Activated CD8-positive, alpha-beta T cell treated with anti-CD3 and anti-CD28 coated beads for 36 hours (primary cell): ENCODE measurements at regions not wholly inside any gene's neighbourhood (a gene's known extent, or its start where the extent isn't known, plus 50 kb on each side); places are given as distances from the start of the nearest gene placed in this dataset.

Experiments used
- ATAC-seq: fragments of 200-7000 bp; cut with Tn5 transposase; one replicate; pipeline ENCODE4 v1.10.0; 2021; ENCODE audit warnings: mild to moderate bottlenecking, moderate library complexity
- CTCF ChIA-PET: fragments of 350-600 bp; sonication (Branson Sonifier 250); formaldehyde crosslinking; loops from one replicate; lab custom pipeline; 2021; ENCODE audit warnings: antibody characterized with exemption; lab: Charles Lee
- POLR2A ChIA-PET: fragments of 350-600 bp; sonication (Branson Sonifier 250); formaldehyde crosslinking; loops from one replicate; lab custom pipeline; 2021; ENCODE audit warnings: antibody characterized with exemption; lab: Charles Lee
- DNase-seq: peaks from one replicate; pipeline ENCODE4 v3.0.0-alpha.2; 2020
- H3K27ac Mint-ChIP-seq: one replicate; pipeline ENCODE4 v1.8.0; 2021; ENCODE audit warnings: mild to moderate bottlenecking, mixed read lengths
- H3K27me3 Mint-ChIP-seq: one replicate; pipeline ENCODE4 v1.8.0; 2021; ENCODE audit warnings: mixed read lengths
- H3K36me3 Mint-ChIP-seq: one replicate; pipeline ENCODE4 v1.8.0; 2021; ENCODE audit warnings: low read depth, mixed read lengths
- H3K4me1 Mint-ChIP-seq: one replicate; pipeline ENCODE4 v1.8.0; 2021; ENCODE audit warnings: low read depth, mixed read lengths
- H3K4me3 Mint-ChIP-seq: one replicate; pipeline ENCODE4 v1.8.0; 2021; ENCODE audit warnings: mild to moderate bottlenecking, moderate library complexity, mixed read lengths
- H3K9me3 Mint-ChIP-seq: one replicate; pipeline ENCODE4 v1.8.0; 2021; ENCODE audit warnings: mixed read lengths
- intact Hi-C: fragments of 100-400 bp; cut with micrococcal nuclease; formaldehyde crosslinking; loops from one replicate; pipeline ENCODE4 v1.10.0; 2022
- TF ChIP-seq, protein P1 (sequence below): fragments of 200-600 bp; IDR thresholded peaks from one replicate; pipeline ENCODE4 v1.8.0; 2022; ENCODE audit warnings: antibody characterized with exemption, mild to moderate bottlenecking

DNA sequence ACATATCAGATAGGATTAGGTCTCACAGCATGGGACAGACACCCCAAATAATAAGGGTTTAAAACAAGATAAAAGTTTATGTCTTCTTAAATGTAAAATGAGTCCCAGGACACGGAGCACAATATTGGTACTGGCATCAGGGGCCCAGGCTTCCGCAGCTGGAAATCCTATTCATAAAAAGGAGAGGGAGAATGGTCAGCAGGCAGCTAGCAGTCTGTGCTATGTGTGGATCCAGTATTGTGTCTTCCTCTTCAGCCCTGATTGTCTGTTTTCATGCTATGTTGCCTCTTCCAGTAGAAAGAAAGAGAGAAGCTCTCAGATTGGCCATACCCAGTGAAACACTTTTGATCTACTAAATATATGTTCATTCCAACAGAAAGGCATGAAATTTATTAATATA is 319.3 kb upstream of the SLCO3A1 start:
- ChIA-PET POLR2A (interaction anchor here (0.7 kb wide), 1 partner anchor 21 kb away, joined by 3 read pairs; no protein-coding TSS in a partner anchor), CTCF (no interaction called here)
- TF ChIP-seq, protein P1, sequence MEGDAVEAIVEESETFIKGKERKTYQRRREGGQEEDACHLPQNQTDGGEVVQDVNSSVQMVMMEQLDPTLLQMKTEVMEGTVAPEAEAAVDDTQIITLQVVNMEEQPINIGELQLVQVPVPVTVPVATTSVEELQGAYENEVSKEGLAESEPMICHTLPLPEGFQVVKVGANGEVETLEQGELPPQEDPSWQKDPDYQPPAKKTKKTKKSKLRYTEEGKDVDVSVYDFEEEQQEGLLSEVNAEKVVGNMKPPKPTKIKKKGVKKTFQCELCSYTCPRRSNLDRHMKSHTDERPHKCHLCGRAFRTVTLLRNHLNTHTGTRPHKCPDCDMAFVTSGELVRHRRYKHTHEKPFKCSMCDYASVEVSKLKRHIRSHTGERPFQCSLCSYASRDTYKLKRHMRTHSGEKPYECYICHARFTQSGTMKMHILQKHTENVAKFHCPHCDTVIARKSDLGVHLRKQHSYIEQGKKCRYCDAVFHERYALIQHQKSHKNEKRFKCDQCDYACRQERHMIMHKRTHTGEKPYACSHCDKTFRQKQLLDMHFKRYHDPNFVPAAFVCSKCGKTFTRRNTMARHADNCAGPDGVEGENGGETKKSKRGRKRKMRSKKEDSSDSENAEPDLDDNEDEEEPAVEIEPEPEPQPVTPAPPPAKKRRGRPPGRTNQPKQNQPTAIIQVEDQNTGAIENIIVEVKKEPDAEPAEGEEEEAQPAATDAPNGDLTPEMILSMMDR: no peak
- ATAC-seq: no peak
- no peaks in the 10 kb centered on the region for H3K9me3 Mint-ChIP-seq
- intact Hi-C loops: no loop called here
- H3K36me3 Mint-ChIP-seq: no peaks in the 10 kb centered on the region
- no peak for DNase-seq
- peaks cover 8% of the 10 kb centered on the region for H3K4me1 Mint-ChIP-seq
- H3K4me3 Mint-ChIP-seq: no peak overlapping the region
- H3K27me3 Mint-ChIP-seq: no peaks in the 10 kb centered on the region
- no peak overlapping the region for H3K27ac Mint-ChIP-seq

DNA sequence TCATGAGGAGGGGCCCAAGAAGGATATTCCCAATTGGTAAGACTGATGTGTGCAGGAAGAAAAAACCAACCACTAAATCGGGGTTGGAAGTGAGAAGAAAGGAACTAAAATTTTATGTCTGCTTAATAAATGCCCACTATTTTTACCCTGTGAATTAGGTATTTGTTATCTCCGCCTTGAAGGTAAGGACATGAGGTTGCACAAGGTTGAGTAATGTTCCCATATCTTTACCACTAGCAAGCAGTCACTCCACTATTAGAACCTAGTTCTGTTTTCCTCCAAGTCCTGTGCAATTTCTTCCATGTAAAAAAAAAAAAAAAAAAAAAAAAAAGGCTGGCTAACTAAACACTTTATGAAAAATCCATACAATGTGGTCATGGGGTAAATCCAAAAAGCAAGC is 318.5 kb upstream of the SLCO3A1 start:
- no peak for ATAC-seq
- H3K4me3 Mint-ChIP-seq: no peak overlapping the region

DNA sequence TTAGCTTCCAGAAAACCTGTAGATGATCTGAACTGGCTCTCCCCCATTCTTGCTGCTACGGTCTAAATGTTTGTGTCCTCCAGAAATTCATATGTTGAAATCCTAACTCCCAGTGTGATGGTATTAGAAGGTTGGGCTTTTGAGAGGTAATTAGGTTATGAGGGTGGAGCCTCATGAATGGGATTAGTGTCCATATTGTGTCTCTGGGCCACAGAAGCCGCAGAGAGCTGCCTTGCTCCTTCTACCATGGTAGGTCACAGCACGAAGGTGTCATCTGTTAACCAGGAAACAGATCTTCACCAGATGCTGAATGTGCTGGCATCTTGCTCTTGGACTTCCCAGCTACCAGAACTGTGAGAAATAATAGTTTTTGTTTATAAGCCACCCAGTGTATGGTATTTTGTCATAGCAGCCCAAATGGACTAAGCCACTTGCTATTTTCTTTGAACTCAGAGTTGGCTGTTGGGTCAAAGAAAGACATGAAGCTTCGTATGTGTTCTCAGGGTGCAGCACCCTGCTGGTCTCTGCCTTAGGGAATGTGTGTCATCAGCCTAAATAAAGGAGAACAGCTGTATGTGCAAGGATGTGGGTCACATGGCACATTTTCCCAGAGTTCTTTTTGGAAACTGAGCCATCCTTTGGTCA is 317.5 kb upstream of the SLCO3A1 start:
- H3K36me3 Mint-ChIP-seq: no peaks in the 10 kb centered on the region
- no peaks in the 10 kb centered on the region for H3K4me1 Mint-ChIP-seq
- TF ChIP-seq, protein P1: no peak
- H3K27ac Mint-ChIP-seq: no peak overlapping the region
- POLR2A ChIA-PET: no interaction called here
- no peaks in the 10 kb centered on the region for H3K27me3 Mint-ChIP-seq
- no peak for ATAC-seq
- CTCF ChIA-PET: no interaction called here
- no peak for DNase-seq
- no peak overlapping the region for H3K4me3 Mint-ChIP-seq
- H3K9me3 Mint-ChIP-seq: no peaks in the 10 kb centered on the region
- intact Hi-C loops: no loop called here

More for the DNA sequence above, 318.5 kb upstream of the SLCO3A1 start:
- POLR2A ChIA-PET: interaction anchor here (0.7 kb wide), 1 partner anchor 22 kb away, joined by 3 read pairs; no protein-coding TSS in a partner anchor
- Mint-ChIP-seq H3K27ac (no peak overlapping the region), H3K4me1 (peaks cover 2% of the 10 kb centered on the region), H3K9me3 (no peaks in the 10 kb centered on the region), H3K36me3 (no peaks in the 10 kb centered on the region), H3K27me3 (no peaks in the 10 kb centered on the region)
- CTCF ChIA-PET: no interaction called here
- intact Hi-C loops: no loop called here
- DNase-seq: no peak
- TF ChIP-seq, protein P1: no peak

DNA sequence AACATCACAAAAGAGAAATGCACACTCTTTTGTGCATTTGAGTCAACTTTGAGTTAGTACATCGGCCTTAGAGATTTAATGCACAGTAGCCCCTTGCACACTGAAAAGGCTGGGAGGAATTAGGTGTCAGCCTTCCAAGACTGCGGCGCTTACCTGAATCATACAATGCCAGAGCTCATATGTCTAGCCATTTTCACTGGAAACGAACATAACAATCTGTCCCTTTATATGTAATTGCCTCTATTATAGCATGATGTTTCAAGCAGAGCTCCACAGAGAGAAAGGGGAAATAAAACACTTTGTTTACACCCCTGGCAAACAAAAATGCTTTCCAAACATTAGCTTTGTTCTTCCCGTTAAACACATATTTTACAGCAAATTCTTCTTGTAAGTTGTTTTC is 315.7 kb upstream of the SLCO3A1 start:
- H3K36me3 Mint-ChIP-seq: no peaks in the 10 kb centered on the region
- ChIA-PET POLR2A (no interaction called here), CTCF (interaction anchor here (1.1 kb wide), 1 partner anchor 235 kb away, joined by 3 read pairs; no protein-coding TSS in a partner anchor)
- H3K4me3 Mint-ChIP-seq: no peak overlapping the region
- H3K4me1 Mint-ChIP-seq: no peaks in the 10 kb centered on the region
- H3K9me3 Mint-ChIP-seq: no peaks in the 10 kb centered on the region
- DNase-seq: no peak
- no peak overlapping the region for H3K27ac Mint-ChIP-seq
- no peaks in the 10 kb centered on the region for H3K27me3 Mint-ChIP-seq
- no peak for ATAC-seq
- intact Hi-C loops: no loop called here
- TF ChIP-seq, protein P1: no peak

DNA sequence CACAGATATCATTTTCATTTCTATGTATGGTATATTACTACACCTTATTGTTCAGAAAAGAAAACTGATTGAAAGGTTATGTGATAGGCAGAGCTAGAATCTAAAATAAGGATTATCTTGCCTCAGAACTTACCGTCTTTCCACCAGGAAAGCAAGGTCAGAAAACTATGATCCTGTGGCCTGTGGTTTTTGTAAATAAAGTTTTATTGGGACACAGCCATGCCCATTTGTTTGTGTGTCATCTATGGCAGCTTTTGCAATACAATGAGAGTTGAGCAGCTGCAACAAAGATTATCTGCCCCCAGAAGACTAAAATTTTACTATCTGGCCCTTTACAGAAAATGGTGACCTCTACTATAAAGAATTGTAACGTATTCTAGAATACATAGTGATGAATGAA is 314.7 kb upstream of the SLCO3A1 start:
- no peaks in the 10 kb centered on the region for H3K4me1 Mint-ChIP-seq
- ChIA-PET POLR2A (no interaction called here), CTCF (interaction anchor here (0.7 to 1.5 kb wide), 2 partner anchors 125 to 167 kb away, joined by 3 to 4 read pairs; no protein-coding TSS in a partner anchor)
- H3K27me3 Mint-ChIP-seq: no peaks in the 10 kb centered on the region
- no peaks in the 10 kb centered on the region for H3K9me3 Mint-ChIP-seq
- no peak overlapping the region for H3K27ac Mint-ChIP-seq
- no peaks in the 10 kb centered on the region for H3K36me3 Mint-ChIP-seq
- TF ChIP-seq, protein P1: no peak
- DNase-seq (no peak), ATAC-seq (no peak)
- no peak overlapping the region for H3K4me3 Mint-ChIP-seq
- intact Hi-C loops: no loop called here
